ENCODE measurements at regions not wholly inside any gene's neighbourhood (a gene's known extent, or its start where the extent isn't known, plus 50 kb on each side); places are given as distances from the start of the nearest gene placed in this dataset.

DNA sequence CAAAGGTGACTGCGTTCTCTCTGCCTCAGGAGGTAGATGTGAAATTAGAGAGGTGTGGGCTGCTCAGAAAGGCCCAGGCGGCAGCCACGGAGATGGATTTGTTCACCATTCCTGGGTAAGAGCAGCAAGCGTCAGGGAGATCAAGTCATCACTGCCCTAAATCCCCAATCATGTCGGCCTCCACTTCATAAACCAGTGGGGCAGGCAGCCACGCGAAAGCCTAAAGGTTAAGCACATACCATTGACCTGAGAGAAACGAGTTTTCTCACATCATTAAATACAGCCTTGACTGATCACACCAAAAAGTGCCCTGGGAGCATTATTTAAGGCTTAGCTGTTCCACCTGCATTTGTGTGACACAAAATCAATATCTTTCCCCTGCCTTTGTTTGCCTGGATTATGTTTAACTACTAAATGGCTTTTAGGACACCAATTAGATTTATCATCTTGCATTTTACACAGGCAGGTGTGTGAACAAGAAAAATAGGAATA lies 50.7 kb upstream of the FOXB1 start:
- intact Hi-C loops (cut with DNase I; ENCODE audit: low total_unique reads) (no loop called here), in situ Hi-C loops (cut with MboI; ENCODE audit: low pct_ligation_motif_present in 1 of 4, low pct_unique_long_range_greater_than_20kb in 1 of 4, low sequenced_read_pairs in 3 of 4) (no loop called here)
- Histone ChIP-seq H3K27me3 (no peaks in the 10 kb centered on the region), H3K4me1 (peaks cover 0 to 4% (median 0%) of the 10 kb centered on the region in 4 donors), H3K4me3 (no peak overlapping the region), H3K27ac (no peak overlapping the region), H3K9me3 (peaks cover 1 to 4% of the 10 kb centered on the region in 2 donors), H3K36me3 (no peaks in the 10 kb centered on the region)
- TF ChIP-seq, protein P1, sequence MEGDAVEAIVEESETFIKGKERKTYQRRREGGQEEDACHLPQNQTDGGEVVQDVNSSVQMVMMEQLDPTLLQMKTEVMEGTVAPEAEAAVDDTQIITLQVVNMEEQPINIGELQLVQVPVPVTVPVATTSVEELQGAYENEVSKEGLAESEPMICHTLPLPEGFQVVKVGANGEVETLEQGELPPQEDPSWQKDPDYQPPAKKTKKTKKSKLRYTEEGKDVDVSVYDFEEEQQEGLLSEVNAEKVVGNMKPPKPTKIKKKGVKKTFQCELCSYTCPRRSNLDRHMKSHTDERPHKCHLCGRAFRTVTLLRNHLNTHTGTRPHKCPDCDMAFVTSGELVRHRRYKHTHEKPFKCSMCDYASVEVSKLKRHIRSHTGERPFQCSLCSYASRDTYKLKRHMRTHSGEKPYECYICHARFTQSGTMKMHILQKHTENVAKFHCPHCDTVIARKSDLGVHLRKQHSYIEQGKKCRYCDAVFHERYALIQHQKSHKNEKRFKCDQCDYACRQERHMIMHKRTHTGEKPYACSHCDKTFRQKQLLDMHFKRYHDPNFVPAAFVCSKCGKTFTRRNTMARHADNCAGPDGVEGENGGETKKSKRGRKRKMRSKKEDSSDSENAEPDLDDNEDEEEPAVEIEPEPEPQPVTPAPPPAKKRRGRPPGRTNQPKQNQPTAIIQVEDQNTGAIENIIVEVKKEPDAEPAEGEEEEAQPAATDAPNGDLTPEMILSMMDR (IDR thresholded peaks at IDR 0.05): no peak
- TF ChIP-seq EP300 (IDR thresholded peaks at IDR 0.05; ENCODE audit: low read depth) (no peak), POLR2A (IDR thresholded peaks at IDR 0.05) (no peak), POLR2AphosphoS5 (IDR thresholded peaks at IDR 0.05) (no peak)
- 31 to 33% methylated on average over 3 to 8 of the region's 8 CpGs for WGBS, 2 donors (ENCODE audit: low coverage in 1 of 2)
- peak; percentile 9 for DNase-seq

DNA sequence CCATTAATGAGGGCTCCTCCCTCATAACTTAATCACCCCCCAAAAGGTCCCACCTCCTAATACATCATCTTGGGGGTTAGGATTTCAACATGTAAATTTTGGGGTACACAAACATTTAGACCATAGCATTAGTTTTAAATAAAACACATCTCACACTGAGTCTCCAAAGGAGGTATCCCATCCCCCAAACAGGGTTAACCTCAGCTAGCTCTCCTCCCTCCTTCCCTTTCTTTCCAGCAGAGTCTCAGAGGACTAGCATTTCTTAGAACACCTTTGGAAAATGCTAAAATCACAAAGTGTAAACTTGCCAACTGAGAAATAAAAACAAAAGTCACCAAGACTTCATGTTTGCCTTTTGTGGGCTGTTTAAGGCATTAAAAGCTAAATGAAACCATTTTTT lies 51.2 kb upstream of the FOXB1 start:
- in situ Hi-C loops (cut with MboI; ENCODE audit: low pct_ligation_motif_present in 1 of 4, low pct_unique_long_range_greater_than_20kb in 1 of 4, low sequenced_read_pairs in 3 of 4): no loop called here
- intact Hi-C loops (cut with DNase I; ENCODE audit: low total_unique reads): no loop called here

DNA sequence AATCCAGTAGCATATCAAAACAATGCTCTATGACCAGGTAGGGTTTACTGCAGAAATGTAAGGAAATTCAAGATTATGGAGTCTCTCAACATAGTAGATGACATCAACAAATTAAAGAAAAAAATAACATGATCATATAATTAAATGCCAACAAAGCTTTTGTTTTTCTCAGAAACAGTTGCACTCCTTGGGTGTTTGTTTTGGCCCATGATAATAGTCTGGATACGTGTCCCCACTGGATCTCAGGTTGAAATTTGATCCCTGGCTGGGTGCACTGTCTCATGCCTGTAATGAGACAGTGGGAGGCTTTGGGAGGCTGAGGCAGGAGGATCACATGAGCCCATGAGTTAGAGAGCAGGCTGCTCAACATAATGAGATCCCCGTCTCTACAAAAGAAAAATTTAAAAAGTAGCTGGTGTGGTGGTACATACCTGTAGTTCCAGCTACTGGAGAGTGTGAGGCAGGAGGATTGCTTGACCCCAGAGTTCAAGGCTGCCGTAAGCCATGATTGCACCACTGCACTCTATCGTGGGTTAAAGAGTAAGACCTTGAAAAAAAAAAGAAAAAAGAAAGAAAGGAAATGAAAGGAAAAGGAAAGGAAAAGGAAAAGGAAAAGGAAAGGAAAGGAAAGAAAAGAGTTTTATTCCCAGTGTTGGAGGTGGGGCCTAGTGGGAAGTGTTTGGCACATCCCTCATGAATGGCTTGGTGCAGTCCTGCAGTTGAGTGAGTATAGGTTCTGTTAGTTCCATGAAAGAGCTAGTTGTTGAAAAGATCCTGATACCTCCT lies 53.3 kb upstream of the FOXB1 start:
- H3K4me1 ChIP-seq: peaks cover 0 to 4% (median 0%) of the 10 kb centered on the region in 4 donors
- H3K9me3 ChIP-seq: no peaks in the 10 kb centered on the region
- TF ChIP-seq, protein P1 (IDR thresholded peaks at IDR 0.05): no peak
- no peak for TF ChIP-seq POLR2AphosphoS5 (IDR thresholded peaks at IDR 0.05)
- TF ChIP-seq POLR2A (IDR thresholded peaks at IDR 0.05): no peak
- no peak for TF ChIP-seq EP300 (IDR thresholded peaks at IDR 0.05; ENCODE audit: low read depth)
- 67% methylated on average over 4 of the region's 4 CpGs for WGBS, 2 donors (ENCODE audit: low coverage in 1 of 2)
- DNase-seq: no peak
- in situ Hi-C loops (cut with MboI; ENCODE audit: low pct_ligation_motif_present in 1 of 4, low pct_unique_long_range_greater_than_20kb in 1 of 4, low sequenced_read_pairs in 3 of 4) (no loop called here), intact Hi-C loops (cut with DNase I; ENCODE audit: low total_unique reads) (no loop called here)
- no peaks in the 10 kb centered on the region for H3K27me3 ChIP-seq
- no peak overlapping the region for H3K27ac ChIP-seq
- no peak overlapping the region for H3K4me3 ChIP-seq
- no peaks in the 10 kb centered on the region for H3K36me3 ChIP-seq

More for the DNA sequence above, 51.2 kb upstream of the FOXB1 start:
- DNase-seq: no peak
- no peak for TF ChIP-seq POLR2A (IDR thresholded peaks at IDR 0.05)
- TF ChIP-seq EP300 (IDR thresholded peaks at IDR 0.05; ENCODE audit: low read depth): no peak
- TF ChIP-seq POLR2AphosphoS5 (IDR thresholded peaks at IDR 0.05): no peak
- TF ChIP-seq, protein P1 (IDR thresholded peaks at IDR 0.05): no peak
- Histone ChIP-seq H3K9me3 (no peaks in the 10 kb centered on the region), H3K4me3 (no peak overlapping the region), H3K36me3 (no peaks in the 10 kb centered on the region), H3K27ac (no peak overlapping the region), H3K27me3 (no peaks in the 10 kb centered on the region), H3K4me1 (peaks cover 0 to 4% (median 0%) of the 10 kb centered on the region in 4 donors)

DNA sequence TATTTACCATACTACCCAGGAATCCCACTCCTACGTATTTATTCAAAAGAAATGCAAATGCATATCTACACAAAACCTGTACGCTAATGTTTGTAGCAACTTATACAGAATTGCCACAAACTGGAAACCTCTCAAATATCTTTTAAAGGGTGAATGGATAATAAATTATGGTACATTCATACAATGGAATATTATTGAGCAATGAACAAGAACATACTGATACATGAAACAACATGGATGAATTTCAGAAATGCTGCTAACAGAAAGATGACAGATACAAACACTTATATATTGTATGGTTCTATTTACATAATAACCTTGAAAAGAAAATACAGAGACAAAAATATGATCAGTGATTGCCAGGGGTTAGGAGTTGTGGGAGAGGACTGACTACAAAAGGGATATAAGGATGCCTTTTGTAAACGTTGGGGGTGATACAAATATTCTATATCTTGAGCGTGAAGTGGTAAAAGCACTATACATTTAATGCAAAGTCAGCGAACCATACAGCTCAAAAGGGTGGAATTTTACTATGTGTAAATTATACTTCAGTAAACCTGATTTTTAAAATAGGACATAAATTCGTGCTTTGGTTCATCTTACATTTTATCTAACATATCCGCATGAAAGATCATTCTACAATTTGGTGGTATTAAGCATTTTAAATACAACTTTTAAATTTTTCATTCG lies 55.0 kb upstream of the FOXB1 start:
- Histone ChIP-seq H3K36me3 (no peaks in the 10 kb centered on the region), H3K9me3 (no peaks in the 10 kb centered on the region), H3K4me1 (peaks cover 0 to 4% (median 0%) of the 10 kb centered on the region in 4 donors), H3K4me3 (no peak overlapping the region), H3K27ac (no peak overlapping the region), H3K27me3 (no peaks in the 10 kb centered on the region)
- DNase-seq: no peak
- WGBS, 2 donors (ENCODE audit: low coverage in 1 of 2): 89% methylated on average over 8 of the region's 8 CpGs
- intact Hi-C loops (cut with DNase I; ENCODE audit: low total_unique reads): no loop called here
- in situ Hi-C loops (cut with MboI; ENCODE audit: low pct_ligation_motif_present in 1 of 4, low pct_unique_long_range_greater_than_20kb in 1 of 4, low sequenced_read_pairs in 3 of 4): no loop called here
- TF ChIP-seq POLR2AphosphoS5 (IDR thresholded peaks at IDR 0.05) (no peak), POLR2A (IDR thresholded peaks at IDR 0.05) (no peak), EP300 (IDR thresholded peaks at IDR 0.05; ENCODE audit: low read depth) (no peak)
- TF ChIP-seq, protein P1 (IDR thresholded peaks at IDR 0.05): no peak

All from transverse colon (tissue), 4 donors.